OCI-LY3 (cell line): ENCODE measurements at regions not wholly inside any gene's neighbourhood (a gene's known extent, or its start where the extent isn't known, plus 50 kb on each side); places are given as distances from the start of the nearest gene placed in this dataset.

Experiments
- H2AFZ ChIP-seq: fragments of 200-600, 300-600 bp; shearing (Covaris generic); 2 replicates; pipeline ENCODE4 v1.6.0; 2014; ENCODE audit warnings: antibody characterized with exemption, low read depth, low read length
- H3K27ac ChIP-seq: fragments of 200-600, 300-600 bp; sonication (generic); 2 replicates; pipeline ENCODE4 v1.5.1; 2014; ENCODE audit warnings: mild to moderate bottlenecking, low read length, moderate library complexity, mixed read lengths
- H3K27me3 ChIP-seq: fragments of 200-600, 300-600 bp; sonication (generic); 2 replicates; pipeline ENCODE4 v1.6.1; 2014; ENCODE audit warnings: low read depth, low read length, mixed read lengths
- H3K36me3 ChIP-seq: fragments of 200-600, 300-600 bp; sonication (generic); replicated peaks from 2 replicates; pipeline ENCODE3; 2014; ENCODE audit warnings: low read depth, low read length, mixed read lengths
- H3K4me1 ChIP-seq: fragments of 300-600, 200-600 bp; sonication (generic); 2 replicates; pipeline ENCODE4 v1.6.1; 2014; ENCODE audit warnings: low read length, mixed read lengths
- H3K4me2 ChIP-seq: fragments of 200-600, 300-600 bp; sonication (generic); 2 replicates; pipeline ENCODE4 v1.6.1; 2014; ENCODE audit warnings: low read length, mixed read lengths
- H3K4me3 ChIP-seq: fragments of 300-600, 200-600 bp; sonication (generic); 2 replicates; pipeline ENCODE4 v1.5.1; 2014; ENCODE audit warnings: antibody characterized with exemption, mild to moderate bottlenecking, low read length, moderate library complexity
- H3K79me2 ChIP-seq: fragments of 300-600, 200-600 bp; shearing (Covaris generic); 2 replicates; pipeline ENCODE4 v1.6.1; 2014; ENCODE audit warnings: mild to moderate bottlenecking, low read length, mixed read lengths
- H3K9ac ChIP-seq: fragments of 300-600, 200-600 bp; shearing (Covaris generic); 2 replicates; pipeline ENCODE4 v1.6.0; 2014; ENCODE audit warnings: mild to moderate bottlenecking, low read length, moderate library complexity
- H3K9me3 ChIP-seq: fragments of 200-600, 300-600 bp; shearing (Covaris generic); 2 replicates; pipeline ENCODE4 v1.6.1; 2014; ENCODE audit warnings: low read length, mixed read lengths; ENCODE audit not compliant: insufficient read depth
- H4K20me1 ChIP-seq: fragments of 200-600, 300-600 bp; sonication (generic); 2 replicates; pipeline ENCODE4 v1.6.1; 2016; ENCODE audit warnings: low read length, mixed read lengths; ENCODE audit not compliant: insufficient read depth
- CTCF ChIP-seq: fragments of 200-600, 300-600 bp; sonication (generic); IDR thresholded peaks from 2 replicates; pipeline ENCODE4 v1.5.1; 2014; ENCODE audit warnings: antibody characterized with exemption, low read length, low read depth
- EZH2phosphoT487 ChIP-seq: fragments of 200-600 bp; shearing (Covaris generic); IDR thresholded peaks from 2 replicates; pipeline ENCODE4 v1.6.1; 2018; ENCODE audit warnings: antibody characterized with exemption, mixed run types, low read depth

GRCh38 chr5:56763711-56764466, 51.5 kb upstream of the MAP3K1 start:
- no peak overlapping the region for H3K9ac ChIP-seq

GRCh38 chr5:56763182-56763581, 52.2 kb upstream of the MAP3K1 start:
- peaks cover 26% of the 10 kb centered on the region for H3K4me1 ChIP-seq
- no peaks in the 10 kb centered on the region for H3K9me3 ChIP-seq
- H4K20me1 ChIP-seq: no peaks in the 10 kb centered on the region
- H3K9ac ChIP-seq: no peak overlapping the region
- H3K79me2 ChIP-seq: no peaks in the 10 kb centered on the region
- H2AFZ ChIP-seq: no peak overlapping the region
- H3K4me2 ChIP-seq: peak overlapping the region; percentile 25
- H3K4me3 ChIP-seq: no peak overlapping the region
- H3K27me3 ChIP-seq: no peaks in the 10 kb centered on the region
- TF ChIP-seq EZH2phosphoT487: no peak
- no peak for TF ChIP-seq CTCF
- H3K36me3 ChIP-seq: no peaks in the 10 kb centered on the region
- H3K27ac ChIP-seq: no peak overlapping the region

More at GRCh38 chr5:56763711-56764466, 51.5 kb upstream of the MAP3K1 start:
- no peaks in the 10 kb centered on the region for H4K20me1 ChIP-seq
- H3K27me3 ChIP-seq: no peaks in the 10 kb centered on the region
- no peaks in the 10 kb centered on the region for H3K9me3 ChIP-seq
- no peak overlapping the region for H3K4me3 ChIP-seq
- H3K27ac ChIP-seq: no peak overlapping the region
- no peaks in the 10 kb centered on the region for H3K79me2 ChIP-seq
- TF ChIP-seq EZH2phosphoT487 (no peak), CTCF (no peak)
- H3K4me1 ChIP-seq: peaks cover 26% of the 10 kb centered on the region
- peak overlapping the region; percentile 25 for H3K4me2 ChIP-seq
- H2AFZ ChIP-seq: peak overlapping the region; percentile 52
- no peaks in the 10 kb centered on the region for H3K36me3 ChIP-seq

- Histone ChIP-seq H2AFZ (no peak overlapping the region), H3K4me1 (peaks cover 26% of the 10 kb centered on the region), H3K79me2 (no peaks in the 10 kb centered on the region), H3K9me3 (no peaks in the 10 kb centered on the region), H3K4me3 (no peak overlapping the region), H3K27me3 (no peaks in the 10 kb centered on the region), H3K9ac (no peak overlapping the region), H3K4me2 (no peak overlapping the region), H3K36me3 (no peaks in the 10 kb centered on the region), H3K27ac (no peak overlapping the region), H4K20me1 (no peaks in the 10 kb centered on the region)
- TF ChIP-seq CTCF: no peak
- TF ChIP-seq EZH2phosphoT487: no peak
Measured at GRCh38 chr5:56761151-56761885, 54.0 kb upstream of the MAP3K1 start.

GRCh38 chr5:56760723-56761122, 54.6 kb upstream of the MAP3K1 start:
- TF ChIP-seq EZH2phosphoT487 (no peak), CTCF (no peak)
- H4K20me1 ChIP-seq: no peaks in the 10 kb centered on the region
- H3K4me3 ChIP-seq: no peak overlapping the region
- H3K27me3 ChIP-seq: no peaks in the 10 kb centered on the region
- no peak overlapping the region for H3K4me2 ChIP-seq
- no peak overlapping the region for H3K9ac ChIP-seq
- peaks cover 26% of the 10 kb centered on the region for H3K4me1 ChIP-seq
- no peak overlapping the region for H2AFZ ChIP-seq
- no peaks in the 10 kb centered on the region for H3K36me3 ChIP-seq
- H3K27ac ChIP-seq: no peak overlapping the region
- H3K9me3 ChIP-seq: no peaks in the 10 kb centered on the region
- no peaks in the 10 kb centered on the region for H3K79me2 ChIP-seq
